ENCODE measurements at regions not wholly inside any gene's neighbourhood (a gene's known extent, or its start where the extent isn't known, plus 50 kb on each side); places are given as distances from the start of the nearest gene placed in this dataset.

DNA sequence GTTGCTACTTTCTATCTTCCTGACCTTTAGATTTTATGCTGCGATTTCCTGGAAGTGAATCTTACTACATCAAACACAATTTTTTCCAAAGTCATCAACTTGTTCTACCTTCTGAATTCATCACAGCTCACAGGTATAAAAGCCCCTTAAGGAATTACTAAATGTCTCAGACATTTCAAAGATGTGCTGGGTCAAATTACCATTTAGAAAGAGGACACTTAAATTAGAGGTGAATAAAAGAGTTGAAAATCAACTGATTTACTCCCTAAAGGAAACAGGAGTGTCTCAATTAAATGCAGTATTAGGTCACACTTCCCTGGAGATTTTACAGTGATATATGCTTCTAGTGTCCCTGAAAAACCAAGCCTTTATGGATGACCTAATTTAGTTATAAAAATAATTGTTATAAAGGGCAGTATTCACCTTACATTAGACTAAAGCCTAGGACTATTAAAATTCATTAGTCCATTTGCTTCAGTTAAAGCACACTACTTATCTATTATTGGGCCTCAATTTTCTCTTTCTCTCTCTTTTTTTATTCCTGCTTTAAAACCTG is 128.8 kb downstream of the GMNC start:
- TF ChIP-seq, protein P1, sequence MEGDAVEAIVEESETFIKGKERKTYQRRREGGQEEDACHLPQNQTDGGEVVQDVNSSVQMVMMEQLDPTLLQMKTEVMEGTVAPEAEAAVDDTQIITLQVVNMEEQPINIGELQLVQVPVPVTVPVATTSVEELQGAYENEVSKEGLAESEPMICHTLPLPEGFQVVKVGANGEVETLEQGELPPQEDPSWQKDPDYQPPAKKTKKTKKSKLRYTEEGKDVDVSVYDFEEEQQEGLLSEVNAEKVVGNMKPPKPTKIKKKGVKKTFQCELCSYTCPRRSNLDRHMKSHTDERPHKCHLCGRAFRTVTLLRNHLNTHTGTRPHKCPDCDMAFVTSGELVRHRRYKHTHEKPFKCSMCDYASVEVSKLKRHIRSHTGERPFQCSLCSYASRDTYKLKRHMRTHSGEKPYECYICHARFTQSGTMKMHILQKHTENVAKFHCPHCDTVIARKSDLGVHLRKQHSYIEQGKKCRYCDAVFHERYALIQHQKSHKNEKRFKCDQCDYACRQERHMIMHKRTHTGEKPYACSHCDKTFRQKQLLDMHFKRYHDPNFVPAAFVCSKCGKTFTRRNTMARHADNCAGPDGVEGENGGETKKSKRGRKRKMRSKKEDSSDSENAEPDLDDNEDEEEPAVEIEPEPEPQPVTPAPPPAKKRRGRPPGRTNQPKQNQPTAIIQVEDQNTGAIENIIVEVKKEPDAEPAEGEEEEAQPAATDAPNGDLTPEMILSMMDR (IDR thresholded peaks at IDR 0.05; ENCODE audit: low read depth, low read length) = no peak
- TF ChIP-seq EZH2phosphoT487 (IDR thresholded peaks at IDR 0.05; ENCODE audit: low read depth) = no peak

Data from OCI-LY3 (cell line).